Heart left ventricle (tissue), 16 donors: ENCODE measurements at regions not wholly inside any gene's neighbourhood (a gene's known extent, or its start where the extent isn't known, plus 50 kb on each side); places are given as distances from the start of the nearest gene placed in this dataset.

Source experiments
- ATAC-seq, 4 donors: fragments of 200-7000 bp; cut with Tn5 transposase; one replicate each; pipeline ENCODE4 v1.9.1; 2020 to 2022; ENCODE audit warnings: moderate library complexity in 4 of 4, mild to moderate bottlenecking in 3 of 4, moderate number of reproducible peaks in 1 of 4
- DNase-seq, 5 donors: peaks; one replicate each; pipeline ENCODE4 v3.0.0-alpha.2; 2020
- H3K27ac ChIP-seq, 12 donors: fragments of 200-600 bp; sonication (generic) in 4 of 12; one replicate each; pipeline versions ENCODE4 v1.5.0 to v1.8.0; 2016 to 2022; ENCODE audit warnings: mild to moderate bottlenecking in 2 of 12
- H3K27me3 ChIP-seq, 9 donors: fragments of 200-600 bp; sonication (generic) in 2 of 9; one replicate each; pipeline versions ENCODE4 v1.5.1 to v1.8.0; 2016 to 2022; ENCODE audit warnings: mild to moderate bottlenecking in 3 of 9
- H3K36me3 ChIP-seq, 9 donors: fragments of 200-600 bp; sonication (generic) in 2 of 9; one replicate each; pipeline versions ENCODE4 v1.5.0 to v1.8.0; 2018 to 2022; ENCODE audit warnings: mild to moderate bottlenecking in 2 of 9
- H3K4me1 ChIP-seq, 12 donors: fragments of 200-600 bp; sonication (generic) in 4 of 12; one replicate each; pipeline versions ENCODE4 v1.5.0 to v1.8.0; 2016 to 2022; ENCODE audit warnings: mild to moderate bottlenecking in 3 of 12
- H3K4me3 ChIP-seq, 12 donors: fragments of 200-600 bp; sonication (generic) in 4 of 12; one replicate each; pipeline versions ENCODE4 v1.5.0 to v1.8.0; 2017 to 2022; ENCODE audit warnings: mild to moderate bottlenecking in 9 of 12, moderate library complexity in 4 of 12
- H3K9me3 ChIP-seq, 12 donors: fragments of 200-600 bp; sonication (generic) in 4 of 12; one replicate each; pipeline versions ENCODE4 v1.5.0 to v1.8.0; 2016 to 2022; ENCODE audit warnings: mild to moderate bottlenecking in 1 of 12
- POLR2A ChIP-seq, 2 donors: fragments of 450-650 bp; IDR thresholded peaks; one replicate each; pipeline ENCODE4 v1.6.1; 2017; ENCODE audit warnings: antibody characterized with exemption in 2 of 2, mild to moderate bottlenecking in 2 of 2, moderate library complexity in 2 of 2
- WGBS, 4 donors: extraction: QIAGEN DNeasy Blood & Tissue Kit in 2 of 4; methylation state at CpG; one replicate each; pipeline versions ENCODE4 v1.1.5 to v1.1.7; 2013 to 2018; 5-methylcytosine and 5-hydroxymethylcytosine counted together
- intact Hi-C, 10 donors: fragments of 100-400 bp; cut with DNase I; formaldehyde crosslinking; loops; one replicate each; pipeline versions ENCODE4 v1.11.1 to v1.14.2; 2022
- TF ChIP-seq, protein P1 (sequence below), 12 donors: fragments of 200-600 bp; sonication (generic) in 4 of 12; IDR thresholded peaks; one replicate each; pipeline versions ENCODE4 v1.5.0 to v1.8.0; 2018 to 2022; ENCODE audit warnings: antibody characterized with exemption in 12 of 12, mild to moderate bottlenecking in 5 of 12
- donor health status: ischemic (EF 13 %, LVEDD 7.1; RV severe dilation, severe dysfunction).
- donor health status: healthy with polysubstance abuse.
- donor health status: DM: no; HTN: yes; CAD: no.
- donor health status: DM: no; HTN: no; CAD: no.
- donor health status: ischemic (EF 25% LVEDD 6.9; RV normal size, moderate dysfunction).
- donor health status: ischemic (EF 25% LVEDD 5.7; RV mildly dilated, moderate dysfunction).
- donor health status: healthy.
- donor health status: DM: yes; HTN: yes; CAD: no.
- donor health status: ischemic (EF 35%, LVEDD 5.7; RV mildly dilated, moderate dysfunction).
- donor health status: nonischemic (EF 11% LVEDD 7.7; RV severe dilation, severe dysfunction).
- donor health status: DM: yes; HTN: yes; CAD: no.
- donor health status: PGD.
- donor health status: ischemic (EF 29% LVEDD 5.4; RV normal size, mild dysfunction).
- donor health status: nonischemic (EF 23%, LVEDD 6.1; RV moderate dilation, normal function).

DNA sequence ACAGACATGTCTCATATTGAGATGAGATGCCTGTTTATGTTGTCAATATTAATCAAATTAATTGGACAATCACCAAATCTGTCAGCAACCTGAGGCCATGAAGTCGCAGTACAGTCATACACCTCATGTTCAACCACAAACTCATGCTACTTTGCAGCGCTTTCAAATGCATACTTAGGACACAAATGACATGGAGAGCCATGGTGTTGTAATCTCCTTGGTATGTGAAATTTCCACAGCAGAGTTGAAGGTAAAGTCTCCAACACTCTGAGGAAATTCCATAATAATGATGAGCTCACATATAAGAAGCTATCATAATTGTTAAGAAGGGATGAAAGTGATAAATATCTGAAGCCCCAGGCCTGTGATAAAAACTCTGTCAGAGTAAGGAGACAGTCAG, 873.9 kb downstream of the MCTP2 start:
- intact Hi-C loops = no loop called here
- Histone ChIP-seq H3K27ac (no peak overlapping the region), H3K9me3 (peaks cover 0 to 5% (median 0%) of the 10 kb centered on the region in 12 donors), H3K4me1 (no peaks in the 10 kb centered on the region), H3K36me3 (no peaks in the 10 kb centered on the region), H3K27me3 (no peaks in the 10 kb centered on the region), H3K4me3 (no peak overlapping the region)
- ATAC-seq = no peak
- TF ChIP-seq, protein P1, sequence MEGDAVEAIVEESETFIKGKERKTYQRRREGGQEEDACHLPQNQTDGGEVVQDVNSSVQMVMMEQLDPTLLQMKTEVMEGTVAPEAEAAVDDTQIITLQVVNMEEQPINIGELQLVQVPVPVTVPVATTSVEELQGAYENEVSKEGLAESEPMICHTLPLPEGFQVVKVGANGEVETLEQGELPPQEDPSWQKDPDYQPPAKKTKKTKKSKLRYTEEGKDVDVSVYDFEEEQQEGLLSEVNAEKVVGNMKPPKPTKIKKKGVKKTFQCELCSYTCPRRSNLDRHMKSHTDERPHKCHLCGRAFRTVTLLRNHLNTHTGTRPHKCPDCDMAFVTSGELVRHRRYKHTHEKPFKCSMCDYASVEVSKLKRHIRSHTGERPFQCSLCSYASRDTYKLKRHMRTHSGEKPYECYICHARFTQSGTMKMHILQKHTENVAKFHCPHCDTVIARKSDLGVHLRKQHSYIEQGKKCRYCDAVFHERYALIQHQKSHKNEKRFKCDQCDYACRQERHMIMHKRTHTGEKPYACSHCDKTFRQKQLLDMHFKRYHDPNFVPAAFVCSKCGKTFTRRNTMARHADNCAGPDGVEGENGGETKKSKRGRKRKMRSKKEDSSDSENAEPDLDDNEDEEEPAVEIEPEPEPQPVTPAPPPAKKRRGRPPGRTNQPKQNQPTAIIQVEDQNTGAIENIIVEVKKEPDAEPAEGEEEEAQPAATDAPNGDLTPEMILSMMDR (IDR thresholded peaks at IDR 0.05) = no peak
- no peak for TF ChIP-seq POLR2A (IDR thresholded peaks at IDR 0.05)
- DNase-seq = no peak
- 86 to 98% (median 92%) methylated on average over 2 of the region's 2 CpGs for WGBS, 4 donors

GRCh38 chr15:95106801-95107200, 875.4 kb downstream of the MCTP2 start:
- Histone ChIP-seq H3K4me3 (no peak overlapping the region), H3K9me3 (no peaks in the 10 kb centered on the region), H3K4me1 (no peaks in the 10 kb centered on the region), H3K36me3 (no peaks in the 10 kb centered on the region), H3K27ac (no peak overlapping the region), H3K27me3 (no peaks in the 10 kb centered on the region)
- no peak for ATAC-seq
- intact Hi-C loops = no loop called here
- TF ChIP-seq, protein P1 (IDR thresholded peaks at IDR 0.05) = no peak
- TF ChIP-seq POLR2A (IDR thresholded peaks at IDR 0.05) = no peak
- no peak for DNase-seq
- WGBS, 4 donors = 77 to 88% (median 86%) methylated on average over 2 of the region's 2 CpGs

GRCh38 chr15:95108673-95109072, 877.3 kb downstream of the MCTP2 start:
- TF ChIP-seq, protein P1 (IDR thresholded peaks at IDR 0.05) = no peak
- no peak for TF ChIP-seq POLR2A (IDR thresholded peaks at IDR 0.05)
- Histone ChIP-seq H3K9me3 (no peaks in the 10 kb centered on the region), H3K4me1 (no peaks in the 10 kb centered on the region), H3K27ac (no peak overlapping the region), H3K36me3 (no peaks in the 10 kb centered on the region), H3K27me3 (no peaks in the 10 kb centered on the region), H3K4me3 (no peak overlapping the region)
- no peak for ATAC-seq
- DNase-seq = no peak
- intact Hi-C loops = no loop called here
- WGBS, 4 donors = 85 to 92% (median 85%) methylated on average over 3 of the region's 3 CpGs

- no peak overlapping the region for H3K27ac ChIP-seq
- H3K36me3 ChIP-seq = no peaks in the 10 kb centered on the region
- no peaks in the 10 kb centered on the region for H3K9me3 ChIP-seq
- ATAC-seq (no peak), DNase-seq (no peak)
- TF ChIP-seq, protein P1 (IDR thresholded peaks at IDR 0.05) = no peak
- no peak for TF ChIP-seq POLR2A (IDR thresholded peaks at IDR 0.05)
- no peaks in the 10 kb centered on the region for H3K27me3 ChIP-seq
- intact Hi-C loops = no loop called here
- WGBS, 4 donors = 89 to 97% (median 94%) methylated on average over 5 of the region's 5 CpGs
- no peaks in the 10 kb centered on the region for H3K4me1 ChIP-seq
- H3K4me3 ChIP-seq = no peak overlapping the region
These were observed 880.6 kb downstream of the MCTP2 start for GRCh38 chr15:95111969-95112368.
